Progenitor cell of endocrine pancreas (in vitro differentiated cells): ENCODE measurements at regions not wholly inside any gene's neighbourhood (a gene's known extent, or its start where the extent isn't known, plus 50 kb on each side); places are given as distances from the start of the nearest gene placed in this dataset.

Experiments
- DNase-seq: peaks from one replicate; pipeline ENCODE4 v3.0.0; 2021; ENCODE audit warnings: low spot score; ENCODE audit not compliant: unreplicated experiment
- H3K27ac Mint-ChIP-seq: 2 replicates; pipeline ENCODE4 v1.8.0; 2021; ENCODE audit warnings: mild to moderate bottlenecking, moderate library complexity, mixed read lengths
- H3K27me3 Mint-ChIP-seq: 2 replicates; pipeline ENCODE4 v1.8.0; 2021; ENCODE audit warnings: mixed read lengths
- H3K36me3 Mint-ChIP-seq: 2 replicates; pipeline ENCODE4 v1.8.0; 2022; ENCODE audit warnings: mixed read lengths; ENCODE audit not compliant: insufficient read depth
- H3K4me1 Mint-ChIP-seq: 2 replicates; pipeline ENCODE4 v1.8.0; 2021; ENCODE audit warnings: low read depth, mixed read lengths
- H3K4me3 Mint-ChIP-seq: 2 replicates; pipeline ENCODE4 v1.8.0; 2021; ENCODE audit warnings: low read depth, mild to moderate bottlenecking, moderate library complexity, mixed read lengths
- H3K9me3 Mint-ChIP-seq: 2 replicates; pipeline ENCODE4 v1.8.0; 2021; ENCODE audit warnings: low read depth, mixed read lengths
- CTCF ChIP-seq: fragments of 200-600 bp; sonication (generic); IDR thresholded peaks from one replicate; pipeline ENCODE4 v1.5.0; 2021; ENCODE audit warnings: antibody characterized with exemption, mild to moderate bottlenecking; ENCODE audit not compliant: unreplicated experiment

- peaks cover 3% of the 10 kb centered on the region for H3K9me3 Mint-ChIP-seq
- DNase-seq: no peak
- H3K27ac Mint-ChIP-seq: peak overlapping the region; percentile 80
- H3K4me3 Mint-ChIP-seq: no peak overlapping the region
- H3K4me1 Mint-ChIP-seq: peaks cover 49% of the 10 kb centered on the region
- TF ChIP-seq CTCF: no peak
- no peaks in the 10 kb centered on the region for H3K36me3 Mint-ChIP-seq
- H3K27me3 Mint-ChIP-seq: no peaks in the 10 kb centered on the region
Measured at GRCh38 chr3:177356952-177357351, 159.7 kb upstream of the TBL1XR1 start.

- no peak for DNase-seq
- Mint-ChIP-seq H3K4me1 (peaks cover 52% of the 10 kb centered on the region), H3K4me3 (peak overlapping the region; percentile 55), H3K36me3 (no peaks in the 10 kb centered on the region), H3K27ac (peak overlapping the region; percentile 93), H3K27me3 (no peaks in the 10 kb centered on the region), H3K9me3 (peaks cover 3% of the 10 kb centered on the region)
- TF ChIP-seq CTCF: no peak
Measured at GRCh38 chr3:177357352-177358090, 160.2 kb upstream of the TBL1XR1 start.

GRCh38 chr3:177358091-177358976 lies 161.1 kb upstream of the TBL1XR1 start:
- no peak for TF ChIP-seq CTCF
- DNase-seq: no peak
- H3K27ac Mint-ChIP-seq: peak overlapping the region; percentile 93
- peaks cover 55% of the 10 kb centered on the region for H3K4me1 Mint-ChIP-seq
- no peaks in the 10 kb centered on the region for H3K36me3 Mint-ChIP-seq
- H3K4me3 Mint-ChIP-seq: peak overlapping the region; percentile 55
- peaks cover 3% of the 10 kb centered on the region for H3K9me3 Mint-ChIP-seq
- H3K27me3 Mint-ChIP-seq: no peaks in the 10 kb centered on the region

- Mint-ChIP-seq H3K9me3 (no peaks in the 10 kb centered on the region), H3K4me3 (peak overlapping the region; percentile 59), H3K27ac (peak overlapping the region; percentile 93), H3K4me1 (peaks cover 55% of the 10 kb centered on the region), H3K27me3 (no peaks in the 10 kb centered on the region), H3K36me3 (no peaks in the 10 kb centered on the region)
- DNase-seq: peak; percentile 24
- TF ChIP-seq CTCF: no peak
Measured at GRCh38 chr3:177358977-177359592, 161.8 kb upstream of the TBL1XR1 start.

GRCh38 chr3:177359593-177360357 lies 162.5 kb upstream of the TBL1XR1 start:
- Mint-ChIP-seq H3K27me3 (no peaks in the 10 kb centered on the region), H3K27ac (peak overlapping the region; percentile 98), H3K36me3 (no peaks in the 10 kb centered on the region), H3K4me1 (peaks cover 55% of the 10 kb centered on the region), H3K4me3 (peak overlapping the region; percentile 59), H3K9me3 (no peaks in the 10 kb centered on the region)
- TF ChIP-seq CTCF: no peak
- peak; percentile 96 for DNase-seq
